HepG2 (cell line): ENCODE measurements at regions not wholly inside any gene's neighbourhood (a gene's known extent, or its start where the extent isn't known, plus 50 kb on each side); places are given as distances from the start of the nearest gene placed in this dataset.

Source experiments
- JUNB ChIP-seq: sonication (generic); formaldehyde crosslinking; IDR thresholded peaks from 2 replicates; pipeline ENCODE4 v1.8.0; 2022; ENCODE audit warnings: missing genetic modification reagents, mild to moderate bottlenecking, borderline replicate concordance
- NFRKB ChIP-seq: fragments of 450-650 bp; IDR thresholded peaks from 2 replicates; pipeline ENCODE4 v1.6.1; 2017
- NKX3-1 ChIP-seq: sonication (generic); formaldehyde crosslinking; IDR thresholded peaks from 2 replicates; pipeline ENCODE4 v1.5.0; 2020; ENCODE audit warnings: missing genetic modification reagents
- ONECUT2 ChIP-seq: sonication (generic); formaldehyde crosslinking; IDR thresholded peaks from 2 replicates; pipeline ENCODE4 v1.4.0; 2020; ENCODE audit warnings: missing genetic modification reagents
- SMAD3 ChIP-seq: sonication (generic); formaldehyde crosslinking; IDR thresholded peaks from 2 replicates; pipeline ENCODE4 v1.4.0; 2020; ENCODE audit warnings: missing genetic modification reagents
- ZNF530 ChIP-seq: sonication (generic); formaldehyde crosslinking; IDR thresholded peaks from 2 replicates; pipeline ENCODE4 v1.5.0; 2020; ENCODE audit warnings: low read depth, mild to moderate bottlenecking, missing genetic modification reagents
- ZNF7 ChIP-seq: IDR thresholded peaks from 2 replicates; pipeline ENCODE4 v1.6.1; 2016; ENCODE audit warnings: missing biosample characterization, missing genetic modification reagents
- ZNF879 ChIP-seq: sonication (generic); formaldehyde crosslinking; IDR thresholded peaks from 2 replicates; pipeline ENCODE4 v1.8.1; 2023; ENCODE audit warnings: missing genetic modification reagents
- TF ChIP-seq, protein P1 (sequence below): sonication (generic); formaldehyde crosslinking; IDR thresholded peaks from 2 replicates; pipeline ENCODE4 v1.4.0; 2020; ENCODE audit warnings: mild to moderate bottlenecking, missing genetic modification reagents, borderline replicate concordance
- TF ChIP-seq, protein P2 (sequence below): sonication (generic); formaldehyde crosslinking; IDR thresholded peaks from 2 replicates; pipeline ENCODE4 v1.5.1; 2020; ENCODE audit warnings: missing genetic modification reagents, mild to moderate bottlenecking, borderline replicate concordance

DNA sequence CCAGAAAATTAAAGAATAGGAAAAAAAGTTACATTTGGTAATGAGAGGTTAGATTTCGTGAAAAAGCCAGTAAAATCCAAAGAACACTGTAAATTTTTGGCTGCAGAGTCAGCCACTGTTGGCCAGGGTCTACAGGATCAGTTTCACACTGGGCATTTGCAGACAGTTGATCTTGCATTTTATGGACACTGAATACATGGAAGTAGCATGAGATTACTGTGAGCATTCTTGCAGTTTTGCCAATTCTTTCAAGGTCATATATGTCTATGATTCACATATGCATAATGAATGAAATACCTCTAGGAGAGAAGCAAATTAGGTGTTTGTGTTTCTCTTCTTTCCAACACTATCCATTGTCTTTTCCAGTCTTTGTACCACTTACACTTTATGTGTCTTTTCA lies 200.8 kb upstream of the DPYD start (continued):
- TF ChIP-seq, protein P1, sequence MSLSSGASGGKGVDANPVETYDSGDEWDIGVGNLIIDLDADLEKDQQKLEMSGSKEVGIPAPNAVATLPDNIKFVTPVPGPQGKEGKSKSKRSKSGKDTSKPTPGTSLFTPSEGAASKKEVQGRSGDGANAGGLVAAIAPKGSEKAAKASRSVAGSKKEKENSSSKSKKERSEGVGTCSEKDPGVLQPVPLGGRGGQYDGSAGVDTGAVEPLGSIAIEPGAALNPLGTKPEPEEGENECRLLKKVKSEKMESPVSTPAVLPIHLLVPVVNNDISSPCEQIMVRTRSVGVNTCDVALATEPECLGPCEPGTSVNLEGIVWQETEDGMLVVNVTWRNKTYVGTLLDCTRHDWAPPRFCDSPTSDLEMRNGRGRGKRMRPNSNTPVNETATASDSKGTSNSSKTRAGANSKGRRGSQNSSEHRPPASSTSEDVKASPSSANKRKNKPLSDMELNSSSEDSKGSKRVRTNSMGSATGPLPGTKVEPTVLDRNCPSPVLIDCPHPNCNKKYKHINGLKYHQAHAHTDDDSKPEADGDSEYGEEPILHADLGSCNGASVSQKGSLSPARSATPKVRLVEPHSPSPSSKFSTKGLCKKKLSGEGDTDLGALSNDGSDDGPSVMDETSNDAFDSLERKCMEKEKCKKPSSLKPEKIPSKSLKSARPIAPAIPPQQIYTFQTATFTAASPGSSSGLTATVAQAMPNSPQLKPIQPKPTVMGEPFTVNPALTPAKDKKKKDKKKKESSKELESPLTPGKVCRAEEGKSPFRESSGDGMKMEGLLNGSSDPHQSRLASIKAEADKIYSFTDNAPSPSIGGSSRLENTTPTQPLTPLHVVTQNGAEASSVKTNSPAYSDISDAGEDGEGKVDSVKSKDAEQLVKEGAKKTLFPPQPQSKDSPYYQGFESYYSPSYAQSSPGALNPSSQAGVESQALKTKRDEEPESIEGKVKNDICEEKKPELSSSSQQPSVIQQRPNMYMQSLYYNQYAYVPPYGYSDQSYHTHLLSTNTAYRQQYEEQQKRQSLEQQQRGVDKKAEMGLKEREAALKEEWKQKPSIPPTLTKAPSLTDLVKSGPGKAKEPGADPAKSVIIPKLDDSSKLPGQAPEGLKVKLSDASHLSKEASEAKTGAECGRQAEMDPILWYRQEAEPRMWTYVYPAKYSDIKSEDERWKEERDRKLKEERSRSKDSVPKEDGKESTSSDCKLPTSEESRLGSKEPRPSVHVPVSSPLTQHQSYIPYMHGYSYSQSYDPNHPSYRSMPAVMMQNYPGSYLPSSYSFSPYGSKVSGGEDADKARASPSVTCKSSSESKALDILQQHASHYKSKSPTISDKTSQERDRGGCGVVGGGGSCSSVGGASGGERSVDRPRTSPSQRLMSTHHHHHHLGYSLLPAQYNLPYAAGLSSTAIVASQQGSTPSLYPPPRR (CRISPR knock-in tag): no peak
- TF ChIP-seq ZNF530: no peak
- TF ChIP-seq, protein P2, sequence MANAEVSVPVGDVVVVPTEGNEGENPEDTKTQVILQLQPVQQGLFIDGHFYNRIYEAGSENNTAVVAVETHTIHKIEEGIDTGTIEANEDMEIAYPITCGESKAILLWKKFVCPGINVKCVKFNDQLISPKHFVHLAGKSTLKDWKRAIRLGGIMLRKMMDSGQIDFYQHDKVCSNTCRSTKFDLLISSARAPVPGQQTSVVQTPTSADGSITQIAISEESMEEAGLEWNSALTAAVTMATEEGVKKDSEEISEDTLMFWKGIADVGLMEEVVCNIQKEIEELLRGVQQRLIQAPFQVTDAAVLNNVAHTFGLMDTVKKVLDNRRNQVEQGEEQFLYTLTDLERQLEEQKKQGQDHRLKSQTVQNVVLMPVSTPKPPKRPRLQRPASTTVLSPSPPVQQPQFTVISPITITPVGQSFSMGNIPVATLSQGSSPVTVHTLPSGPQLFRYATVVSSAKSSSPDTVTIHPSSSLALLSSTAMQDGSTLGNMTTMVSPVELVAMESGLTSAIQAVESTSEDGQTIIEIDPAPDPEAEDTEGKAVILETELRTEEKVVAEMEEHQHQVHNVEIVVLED: no peak
- no peak for TF ChIP-seq NFRKB
- TF ChIP-seq ZNF879 (CRISPR knock-in tag): no peak
- no peak for TF ChIP-seq JUNB (CRISPR knock-in tag)
- no peak for TF ChIP-seq NKX3-1 (CRISPR knock-in tag)
- no peak for TF ChIP-seq ZNF7 (CRISPR knock-in tag)
- no peak for TF ChIP-seq SMAD3 (CRISPR knock-in tag)
- no peak for TF ChIP-seq ONECUT2 (CRISPR knock-in tag)
